ENCODE measurements at regions not wholly inside any gene's neighbourhood (a gene's known extent, or its start where the extent isn't known, plus 50 kb on each side); places are given as distances from the start of the nearest gene placed in this dataset.
"Not testable (repeated sequence)": the region's sequence is repeated elsewhere in the genome, so short reads cannot be mapped to it uniquely, and the experiment has no call there.

GRCh38 chr12:87531213-87531612 lies 498.0 kb downstream of the C12orf50 start:
- not testable (repeated sequence) for H3K4me1 ChIP-seq (ENCODE audit: control insufficient read depth in 5 of 5, insufficient read depth in 5 of 5, low read length in 5 of 5); H3K4me3 ChIP-seq (ENCODE audit: low read depth in 1 of 5, low read length in 5 of 5); H3K27me3 ChIP-seq (ENCODE audit: control insufficient read depth in 5 of 5, insufficient read depth in 4 of 5, low read length in 5 of 5); H3K36me3 ChIP-seq (ENCODE audit: control insufficient read depth in 5 of 5, insufficient read depth in 5 of 5, low read length in 5 of 5); H3K9me3 ChIP-seq (ENCODE audit: control insufficient read depth in 5 of 5, low read length in 5 of 5); H3K27ac ChIP-seq (ENCODE audit: low read depth, low read length); H3K9ac ChIP-seq (ENCODE audit: low read length in 5 of 5)

DNA sequence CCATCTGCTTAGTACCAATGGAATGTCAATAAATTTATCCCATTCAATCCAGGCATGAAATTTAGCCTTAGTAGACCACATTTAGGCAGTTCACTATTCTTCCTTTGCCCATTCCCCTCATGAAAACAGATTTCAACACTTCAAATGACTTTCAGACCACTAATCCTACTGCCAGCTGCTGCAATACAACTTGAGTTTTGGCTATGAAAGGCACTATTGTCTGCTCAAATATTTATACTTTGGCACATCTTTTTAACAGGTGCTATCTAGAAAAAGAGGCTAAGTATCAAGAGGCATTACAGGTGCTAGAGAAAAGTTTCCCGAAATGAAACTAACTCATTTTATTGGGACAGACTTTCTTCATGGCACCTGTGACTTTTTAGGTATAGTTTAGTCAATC lies 499.8 kb downstream of the C12orf50 start:
- Histone ChIP-seq H3K4me3 (ENCODE audit: low read depth in 1 of 5, low read length in 5 of 5) (no peak overlapping the region), H3K36me3 (ENCODE audit: control insufficient read depth in 5 of 5, insufficient read depth in 5 of 5, low read length in 5 of 5) (no peaks in the 10 kb centered on the region), H3K27ac (ENCODE audit: low read depth, low read length) (no peak overlapping the region), H3K4me1 (ENCODE audit: control insufficient read depth in 5 of 5, insufficient read depth in 5 of 5, low read length in 5 of 5) (no peaks in the 10 kb centered on the region), H3K27me3 (ENCODE audit: control insufficient read depth in 5 of 5, insufficient read depth in 4 of 5, low read length in 5 of 5) (no peaks in the 10 kb centered on the region), H3K9me3 (ENCODE audit: control insufficient read depth in 5 of 5, low read length in 5 of 5) (no peaks in the 10 kb centered on the region), H3K9ac (ENCODE audit: low read length in 5 of 5) (no peak overlapping the region)

DNA sequence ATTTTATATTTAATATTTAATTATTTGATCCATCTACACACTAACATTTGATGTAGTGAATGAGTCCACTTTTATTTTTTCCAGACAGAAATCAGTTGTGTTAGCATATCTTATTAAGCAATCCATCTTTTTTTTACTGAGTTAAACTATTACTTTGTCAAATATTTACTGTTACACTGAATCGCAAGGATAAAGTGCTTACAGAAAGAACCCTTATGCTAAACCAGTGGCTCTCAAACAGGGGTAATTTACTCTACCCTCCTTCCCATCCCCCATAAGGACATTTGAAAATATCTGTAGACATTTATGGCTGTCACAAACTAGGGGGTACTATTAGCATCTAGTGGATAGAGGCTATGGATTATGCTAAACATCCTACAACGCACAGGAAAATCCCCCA lies 508.2 kb downstream of the C12orf50 start:
- H3K27me3 ChIP-seq (ENCODE audit: control insufficient read depth in 5 of 5, insufficient read depth in 4 of 5, low read length in 5 of 5), result no peaks in the 10 kb centered on the region
- H3K27ac ChIP-seq (ENCODE audit: low read depth, low read length), result no peak overlapping the region
- no peaks in the 10 kb centered on the region for H3K36me3 ChIP-seq (ENCODE audit: control insufficient read depth in 5 of 5, insufficient read depth in 5 of 5, low read length in 5 of 5)
- H3K9ac ChIP-seq (ENCODE audit: low read length in 5 of 5), result no peak overlapping the region
- H3K4me3 ChIP-seq (ENCODE audit: low read depth in 1 of 5, low read length in 5 of 5), result no peak overlapping the region
- H3K9me3 ChIP-seq (ENCODE audit: control insufficient read depth in 5 of 5, low read length in 5 of 5), result no peaks in the 10 kb centered on the region
- no peaks in the 10 kb centered on the region for H3K4me1 ChIP-seq (ENCODE audit: control insufficient read depth in 5 of 5, insufficient read depth in 5 of 5, low read length in 5 of 5)

GRCh38 chr12:87518481-87518880 lies 510.7 kb downstream of the C12orf50 start:
- no peak overlapping the region for H3K9ac ChIP-seq (ENCODE audit: low read length in 5 of 5)
- no peak overlapping the region for H3K27ac ChIP-seq (ENCODE audit: low read depth, low read length)
- H3K9me3 ChIP-seq (ENCODE audit: control insufficient read depth in 5 of 5, low read length in 5 of 5), result no peaks in the 10 kb centered on the region
- H3K27me3 ChIP-seq (ENCODE audit: control insufficient read depth in 5 of 5, insufficient read depth in 4 of 5, low read length in 5 of 5), result no peaks in the 10 kb centered on the region
- no peaks in the 10 kb centered on the region for H3K36me3 ChIP-seq (ENCODE audit: control insufficient read depth in 5 of 5, insufficient read depth in 5 of 5, low read length in 5 of 5)
- H3K4me3 ChIP-seq (ENCODE audit: low read depth in 1 of 5, low read length in 5 of 5), result no peak overlapping the region
- H3K4me1 ChIP-seq (ENCODE audit: control insufficient read depth in 5 of 5, insufficient read depth in 5 of 5, low read length in 5 of 5), result no peaks in the 10 kb centered on the region

GRCh38 chr12:87518036-87518435 lies 511.2 kb downstream of the C12orf50 start:
- no peaks in the 10 kb centered on the region for H3K36me3 ChIP-seq (ENCODE audit: control insufficient read depth in 5 of 5, insufficient read depth in 5 of 5, low read length in 5 of 5)
- no peaks in the 10 kb centered on the region for H3K9me3 ChIP-seq (ENCODE audit: control insufficient read depth in 5 of 5, low read length in 5 of 5)
- no peak overlapping the region for H3K4me3 ChIP-seq (ENCODE audit: low read depth in 1 of 5, low read length in 5 of 5)
- no peaks in the 10 kb centered on the region for H3K27me3 ChIP-seq (ENCODE audit: control insufficient read depth in 5 of 5, insufficient read depth in 4 of 5, low read length in 5 of 5)
- no peak overlapping the region for H3K9ac ChIP-seq (ENCODE audit: low read length in 5 of 5)
- no peaks in the 10 kb centered on the region for H3K4me1 ChIP-seq (ENCODE audit: control insufficient read depth in 5 of 5, insufficient read depth in 5 of 5, low read length in 5 of 5)
- no peak overlapping the region for H3K27ac ChIP-seq (ENCODE audit: low read depth, low read length)

DNA sequence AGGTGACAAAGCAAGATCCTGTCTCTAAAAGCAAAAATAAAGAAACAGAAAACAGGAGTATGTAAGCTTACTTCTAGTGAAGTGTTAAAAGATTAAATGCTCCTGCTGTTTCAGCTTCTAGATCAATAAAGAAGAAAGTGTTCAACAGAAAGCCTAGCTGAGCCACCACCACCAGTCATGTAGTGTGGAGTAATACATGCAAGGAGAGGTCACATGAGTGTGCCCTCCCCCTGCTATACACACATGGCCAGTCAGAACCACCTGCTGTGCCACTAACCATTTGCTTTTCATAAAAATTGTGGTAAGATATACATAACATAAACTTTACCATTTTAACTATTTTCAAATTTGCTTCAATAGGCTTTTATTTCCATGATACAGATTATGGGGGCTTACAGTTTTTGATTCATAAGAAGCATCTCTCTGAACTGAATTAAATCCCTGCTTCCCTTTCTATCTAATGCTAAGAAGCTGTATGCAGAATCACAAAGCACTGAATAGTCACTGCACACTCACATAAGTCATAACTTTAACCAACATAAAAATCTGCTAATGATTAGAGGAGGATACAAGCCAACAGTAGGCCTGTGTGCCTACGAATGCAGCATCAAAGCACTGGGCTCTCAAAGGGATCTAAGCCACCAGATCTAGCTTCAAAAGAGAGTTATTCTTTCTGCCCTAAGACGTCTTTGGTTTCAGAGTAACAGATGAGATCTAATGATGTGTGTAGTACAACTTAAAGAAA lies 515.5 kb downstream of the C12orf50 start:
- no peaks in the 10 kb centered on the region for H3K36me3 ChIP-seq (ENCODE audit: control insufficient read depth in 5 of 5, insufficient read depth in 5 of 5, low read length in 5 of 5)
- H3K9me3 ChIP-seq (ENCODE audit: control insufficient read depth in 5 of 5, low read length in 5 of 5), result no peaks in the 10 kb centered on the region
- no peak overlapping the region for H3K4me3 ChIP-seq (ENCODE audit: low read depth in 1 of 5, low read length in 5 of 5)
- H3K27ac ChIP-seq (ENCODE audit: low read depth, low read length), result no peak overlapping the region
- no peak overlapping the region for H3K9ac ChIP-seq (ENCODE audit: low read length in 5 of 5)
- H3K27me3 ChIP-seq (ENCODE audit: control insufficient read depth in 5 of 5, insufficient read depth in 4 of 5, low read length in 5 of 5), result no peaks in the 10 kb centered on the region
- H3K4me1 ChIP-seq (ENCODE audit: control insufficient read depth in 5 of 5, insufficient read depth in 5 of 5, low read length in 5 of 5), result no peaks in the 10 kb centered on the region

- no peaks in the 10 kb centered on the region for H3K9me3 ChIP-seq (ENCODE audit: control insufficient read depth in 5 of 5, low read length in 5 of 5)
- no peak overlapping the region for H3K27ac ChIP-seq (ENCODE audit: low read depth, low read length)
- H3K4me1 ChIP-seq (ENCODE audit: control insufficient read depth in 5 of 5, insufficient read depth in 5 of 5, low read length in 5 of 5), result no peaks in the 10 kb centered on the region
- no peak overlapping the region for H3K9ac ChIP-seq (ENCODE audit: low read length in 5 of 5)
- no peaks in the 10 kb centered on the region for H3K36me3 ChIP-seq (ENCODE audit: control insufficient read depth in 5 of 5, insufficient read depth in 5 of 5, low read length in 5 of 5)
- H3K4me3 ChIP-seq (ENCODE audit: low read depth in 1 of 5, low read length in 5 of 5), result no peak overlapping the region
- no peaks in the 10 kb centered on the region for H3K27me3 ChIP-seq (ENCODE audit: control insufficient read depth in 5 of 5, insufficient read depth in 4 of 5, low read length in 5 of 5)
Observed at GRCh38 chr12:87511371-87511770, 517.8 kb downstream of the C12orf50 start.

GRCh38 chr12:87509237-87509820 lies 519.9 kb downstream of the C12orf50 start:
- H3K27ac ChIP-seq (ENCODE audit: low read depth, low read length), result no peak overlapping the region
- no peaks in the 10 kb centered on the region for H3K9me3 ChIP-seq (ENCODE audit: control insufficient read depth in 5 of 5, low read length in 5 of 5)
- H3K4me3 ChIP-seq (ENCODE audit: low read depth in 1 of 5, low read length in 5 of 5), result no peak overlapping the region
- no peaks in the 10 kb centered on the region for H3K36me3 ChIP-seq (ENCODE audit: control insufficient read depth in 5 of 5, insufficient read depth in 5 of 5, low read length in 5 of 5)
- H3K27me3 ChIP-seq (ENCODE audit: control insufficient read depth in 5 of 5, insufficient read depth in 4 of 5, low read length in 5 of 5), result no peaks in the 10 kb centered on the region
- H3K9ac ChIP-seq (ENCODE audit: low read length in 5 of 5), result no peak overlapping the region
- H3K4me1 ChIP-seq (ENCODE audit: control insufficient read depth in 5 of 5, insufficient read depth in 5 of 5, low read length in 5 of 5), result no peaks in the 10 kb centered on the region

DNA sequence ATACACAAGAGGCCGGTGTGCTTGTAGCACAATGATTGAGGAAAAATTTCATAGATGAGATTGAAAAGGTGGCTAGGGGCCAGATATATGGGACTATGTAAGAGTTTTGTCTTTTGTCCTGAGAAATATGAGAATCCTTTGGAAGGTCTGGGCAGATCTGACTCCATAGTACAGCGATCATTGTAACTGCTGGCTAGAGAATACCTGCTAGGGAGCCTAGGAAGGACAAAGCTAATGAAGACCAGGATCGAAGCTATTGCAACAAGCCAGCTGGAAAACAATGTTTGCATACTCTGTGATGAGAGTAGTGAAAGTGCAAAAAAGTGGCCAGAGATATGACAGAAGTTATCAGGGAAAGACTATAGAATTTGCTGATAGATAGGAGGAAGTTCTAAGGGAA lies 537.6 kb downstream of the C12orf50 start:
- no peaks in the 10 kb centered on the region for H3K9me3 ChIP-seq (ENCODE audit: control insufficient read depth in 5 of 5, low read length in 5 of 5)
- no peak overlapping the region for H3K4me3 ChIP-seq (ENCODE audit: low read depth in 1 of 5, low read length in 5 of 5)
- no peaks in the 10 kb centered on the region for H3K36me3 ChIP-seq (ENCODE audit: control insufficient read depth in 5 of 5, insufficient read depth in 5 of 5, low read length in 5 of 5)
- no peak overlapping the region for H3K27ac ChIP-seq (ENCODE audit: low read depth, low read length)
- no peaks in the 10 kb centered on the region for H3K4me1 ChIP-seq (ENCODE audit: control insufficient read depth in 5 of 5, insufficient read depth in 5 of 5, low read length in 5 of 5)
- H3K9ac ChIP-seq (ENCODE audit: low read length in 5 of 5), result no peak overlapping the region
- no peaks in the 10 kb centered on the region for H3K27me3 ChIP-seq (ENCODE audit: control insufficient read depth in 5 of 5, insufficient read depth in 4 of 5, low read length in 5 of 5)

DNA sequence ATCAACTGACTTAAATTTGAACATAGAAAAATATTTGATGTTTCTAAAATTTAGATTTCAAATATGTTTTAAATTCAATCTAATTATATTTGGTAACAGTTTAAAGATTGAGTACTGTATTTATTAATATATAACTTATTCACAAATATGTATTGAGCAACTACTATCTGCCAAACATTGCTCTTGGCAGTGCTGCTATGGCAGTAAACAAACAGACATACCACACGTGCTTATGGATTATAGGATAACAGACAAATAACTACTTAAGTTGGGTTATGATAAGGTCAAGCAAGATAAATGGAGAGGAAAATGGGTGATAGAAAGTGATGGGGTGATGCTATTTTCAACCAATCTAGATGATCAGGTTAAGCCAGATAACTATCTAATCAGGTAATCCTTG lies 538.1 kb downstream of the C12orf50 start:
- Histone ChIP-seq H3K9ac (ENCODE audit: low read length in 5 of 5) (no peak overlapping the region), H3K36me3 (ENCODE audit: control insufficient read depth in 5 of 5, insufficient read depth in 5 of 5, low read length in 5 of 5) (no peaks in the 10 kb centered on the region), H3K4me1 (ENCODE audit: control insufficient read depth in 5 of 5, insufficient read depth in 5 of 5, low read length in 5 of 5) (no peaks in the 10 kb centered on the region), H3K9me3 (ENCODE audit: control insufficient read depth in 5 of 5, low read length in 5 of 5) (no peaks in the 10 kb centered on the region), H3K27me3 (ENCODE audit: control insufficient read depth in 5 of 5, insufficient read depth in 4 of 5, low read length in 5 of 5) (no peaks in the 10 kb centered on the region), H3K4me3 (ENCODE audit: low read depth in 1 of 5, low read length in 5 of 5) (no peak overlapping the region), H3K27ac (ENCODE audit: low read depth, low read length) (no peak overlapping the region)
